ENCODE measurements at regions not wholly inside any gene's neighbourhood (a gene's known extent, or its start where the extent isn't known, plus 50 kb on each side); places are given as distances from the start of the nearest gene placed in this dataset.

- TF ChIP-seq SIN3A (IDR thresholded peaks at IDR 0.05; ENCODE audit: borderline replicate concordance, insufficient read depth, low read length) (no peak), TAF1 (IDR thresholded peaks at IDR 0.05; ENCODE audit: borderline replicate concordance, insufficient read depth, low read length) (no peak), POLR2AphosphoS5 (IDR thresholded peaks at IDR 0.05; ENCODE audit: low read depth, low read length) (no peak)
Observed at GRCh38 chr9:81474125-81474524, 215.2 kb downstream of the TLE1 start.
